BJ (cell line): ENCODE measurements at regions not wholly inside any gene's neighbourhood (a gene's known extent, or its start where the extent isn't known, plus 50 kb on each side); places are given as distances from the start of the nearest gene placed in this dataset.
"Not testable (repeated sequence)": the region's sequence is repeated elsewhere in the genome, so short reads cannot be mapped to it uniquely, and the experiment has no call there.

ENCODE experiments used
- CTCF ChIA-PET: fragments of 350-600 bp; formaldehyde crosslinking; extraction: SDS; loops from one replicate; lab custom pipeline; 2021; ENCODE audit warnings: antibody characterized with exemption, inconsistent platforms; lab: Yijun Ruan, JAX
- POLR2A ChIA-PET: fragments of 300-600 bp; sonication (Branson Sonifier 250); formaldehyde crosslinking; extraction: SDS; loops from one replicate; lab custom pipeline; 2021; ENCODE audit warnings: antibody characterized with exemption; lab: Charles Lee
- DNase-seq: peaks from one replicate; pipeline ENCODE4 v3.0.0-alpha.2; 2011; ENCODE audit warnings: low read depth
- H3K27me3 ChIP-seq: 2 replicates; pipeline ENCODE4 v1.6.0; 2011; ENCODE audit warnings: low read length; ENCODE audit not compliant: control insufficient read depth, insufficient read depth
- H3K36me3 ChIP-seq: 2 replicates; pipeline ENCODE4 v1.5.1; 2011; ENCODE audit warnings: low read length; ENCODE audit not compliant: control insufficient read depth, insufficient read depth
- H3K4me3 ChIP-seq: 2 replicates; pipeline ENCODE4 v1.5.1; 2011; ENCODE audit warnings: low read depth, mild to moderate bottlenecking, control low read depth, low read length
- TF ChIP-seq, protein P1 (sequence below): IDR thresholded peaks from 2 replicates; pipeline ENCODE4 v1.5.1; 2011; ENCODE audit warnings: low read depth, mild to moderate bottlenecking, control low read depth, inconsistent platforms, low read length, moderate library complexity; ENCODE audit not compliant: insufficient read depth

DNA sequence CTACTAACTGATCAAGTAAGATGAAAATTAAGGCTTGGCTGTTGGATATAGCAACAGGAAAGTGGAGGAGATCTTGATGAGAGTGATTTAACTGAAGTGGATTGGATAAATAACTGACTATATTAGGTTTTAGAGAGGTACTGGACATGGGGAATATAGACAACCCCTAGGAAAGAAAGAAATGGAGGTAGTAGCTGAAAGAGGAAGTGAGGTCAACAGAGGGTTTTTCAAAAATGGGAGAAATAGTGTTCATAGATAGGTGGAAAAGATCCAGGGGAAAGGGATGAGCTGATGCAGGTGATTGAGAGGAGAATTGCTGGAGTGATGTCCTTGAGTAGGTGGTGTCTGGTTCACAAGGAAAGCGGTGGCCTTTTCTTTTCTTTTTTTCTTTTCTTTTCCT lies 69.9 kb upstream of the PSME4 start:
- CTCF ChIA-PET = no interaction called here
- POLR2A ChIA-PET = no interaction called here

DNA sequence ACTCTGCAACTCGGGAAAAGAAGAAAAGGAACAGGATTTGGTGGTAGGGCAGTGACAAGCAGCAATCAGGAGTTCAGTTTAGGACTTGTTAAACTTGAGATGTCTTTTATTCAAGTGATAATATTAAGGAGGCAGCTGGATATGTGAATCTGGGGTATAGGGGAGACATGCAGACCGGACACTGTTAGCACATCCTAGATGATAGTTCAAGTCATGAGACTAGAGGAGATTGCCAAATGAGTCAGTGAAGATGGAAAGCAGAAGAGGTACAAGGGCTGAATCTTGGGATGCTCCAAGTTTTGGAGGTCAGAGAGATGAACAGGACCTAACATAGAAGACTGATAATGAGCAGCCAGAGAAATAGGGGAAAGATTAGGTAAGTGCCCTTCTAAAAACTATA lies 69.5 kb upstream of the PSME4 start:
- TF ChIP-seq, protein P1, sequence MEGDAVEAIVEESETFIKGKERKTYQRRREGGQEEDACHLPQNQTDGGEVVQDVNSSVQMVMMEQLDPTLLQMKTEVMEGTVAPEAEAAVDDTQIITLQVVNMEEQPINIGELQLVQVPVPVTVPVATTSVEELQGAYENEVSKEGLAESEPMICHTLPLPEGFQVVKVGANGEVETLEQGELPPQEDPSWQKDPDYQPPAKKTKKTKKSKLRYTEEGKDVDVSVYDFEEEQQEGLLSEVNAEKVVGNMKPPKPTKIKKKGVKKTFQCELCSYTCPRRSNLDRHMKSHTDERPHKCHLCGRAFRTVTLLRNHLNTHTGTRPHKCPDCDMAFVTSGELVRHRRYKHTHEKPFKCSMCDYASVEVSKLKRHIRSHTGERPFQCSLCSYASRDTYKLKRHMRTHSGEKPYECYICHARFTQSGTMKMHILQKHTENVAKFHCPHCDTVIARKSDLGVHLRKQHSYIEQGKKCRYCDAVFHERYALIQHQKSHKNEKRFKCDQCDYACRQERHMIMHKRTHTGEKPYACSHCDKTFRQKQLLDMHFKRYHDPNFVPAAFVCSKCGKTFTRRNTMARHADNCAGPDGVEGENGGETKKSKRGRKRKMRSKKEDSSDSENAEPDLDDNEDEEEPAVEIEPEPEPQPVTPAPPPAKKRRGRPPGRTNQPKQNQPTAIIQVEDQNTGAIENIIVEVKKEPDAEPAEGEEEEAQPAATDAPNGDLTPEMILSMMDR = no peak

More for the DNA sequence above, 69.9 kb upstream of the PSME4 start:
- no peak for DNase-seq
- no peak overlapping the region for H3K4me3 ChIP-seq
- no peaks in the 10 kb centered on the region; the same call in 1 of the 2 replicates for H3K36me3 ChIP-seq
- TF ChIP-seq, protein P1 = no peak
- no peaks in the 10 kb centered on the region for H3K27me3 ChIP-seq

DNA sequence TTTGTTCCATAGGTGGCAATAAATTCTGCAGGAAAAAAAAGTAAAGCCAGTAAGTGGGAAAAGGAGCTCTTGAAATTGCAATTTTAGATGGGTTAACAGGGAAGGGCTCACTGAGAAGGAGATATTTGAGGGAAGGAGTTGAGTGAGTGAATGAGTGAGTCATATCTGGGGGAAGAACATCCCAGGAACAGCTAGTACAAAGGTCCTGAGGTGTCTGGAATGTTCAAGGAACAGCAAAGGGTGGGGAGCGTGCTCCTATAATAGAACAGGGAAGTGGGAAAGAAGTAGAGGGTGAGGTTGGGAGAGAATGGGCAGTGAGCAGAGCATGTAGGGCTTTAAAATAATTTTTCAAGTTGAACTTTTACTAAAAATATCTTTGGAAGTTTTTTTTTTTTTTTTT lies 68.0 kb upstream of the PSME4 start:
- ChIA-PET POLR2A (no interaction called here), CTCF (interaction anchor here (0.7 to 1.5 kb wide), 3 partner anchors 9 to 68 kb away, joined by 3 to 4 read pairs (median 3); no protein-coding TSS in a partner anchor)
- H3K27me3 ChIP-seq = no peaks in the 10 kb centered on the region
- TF ChIP-seq, protein P1 = no peak
- H3K36me3 ChIP-seq = no peaks in the 10 kb centered on the region; the same call in 1 of the 2 replicates
- no peak for DNase-seq
- H3K4me3 ChIP-seq = no peak overlapping the region

More for the DNA sequence above, 69.5 kb upstream of the PSME4 start:
- ChIA-PET CTCF (interaction anchor here (1.0 kb wide), 1 partner anchor 11 kb away, joined by 3 read pairs; no protein-coding TSS in a partner anchor), POLR2A (no interaction called here)
- Histone ChIP-seq H3K36me3 (no peaks in the 10 kb centered on the region; the same call in 1 of the 2 replicates), H3K27me3 (no peaks in the 10 kb centered on the region), H3K4me3 (no peak overlapping the region)
- no peak for DNase-seq

DNA sequence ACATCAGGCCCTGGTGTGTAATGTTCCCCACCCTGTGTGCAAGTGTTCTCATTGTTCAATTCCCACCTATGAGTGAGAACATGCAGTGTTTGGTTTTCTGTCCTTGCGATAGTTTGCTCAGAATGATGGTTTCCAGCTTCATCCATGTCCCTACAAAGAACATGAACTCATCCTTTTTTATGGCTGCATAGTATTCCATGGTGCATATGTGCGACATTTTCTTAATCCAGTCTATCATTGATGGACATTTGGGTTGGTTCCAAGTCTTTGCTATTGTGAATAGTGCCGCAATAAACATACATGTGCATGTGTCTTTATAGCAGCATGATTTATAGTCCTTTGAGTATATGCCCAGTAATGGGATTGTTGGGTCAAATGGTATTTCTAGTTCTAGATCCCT lies 60.5 kb upstream of the PSME4 start:
- H3K36me3 ChIP-seq, CTCF ChIA-PET, POLR2A ChIA-PET, H3K4me3 ChIP-seq, DNase-seq, H3K27me3 ChIP-seq: not testable (repeated sequence)

DNA sequence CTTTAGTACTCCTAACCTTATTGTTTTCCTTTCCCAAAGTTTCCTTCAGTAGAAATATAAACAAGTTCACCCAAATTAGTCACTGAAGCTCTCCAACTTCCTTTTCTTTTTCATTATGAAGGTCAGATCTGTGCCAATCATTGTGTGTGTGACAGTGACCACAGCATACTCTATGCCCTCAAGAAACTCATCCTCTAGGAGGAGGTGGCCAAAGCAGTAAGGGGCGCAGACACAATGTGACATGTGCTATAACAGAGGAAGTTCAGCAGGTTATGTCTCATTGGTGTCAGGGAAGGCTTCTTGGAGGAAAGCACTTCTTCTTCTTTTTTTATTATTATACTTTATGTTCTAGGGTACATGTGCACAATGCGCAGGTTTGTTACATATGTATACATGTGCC lies 60.0 kb upstream of the PSME4 start:
- DNase-seq = no peak
- TF ChIP-seq, protein P1 = no peak
- no peak overlapping the region for H3K4me3 ChIP-seq
- POLR2A ChIA-PET = no interaction called here
- H3K27me3 ChIP-seq = no peaks in the 10 kb centered on the region
- CTCF ChIA-PET = interaction anchor here (1.2 kb wide), 1 partner anchor 8 kb away, joined by 3 read pairs; no protein-coding TSS in a partner anchor
- no peaks in the 10 kb centered on the region for H3K36me3 ChIP-seq

DNA sequence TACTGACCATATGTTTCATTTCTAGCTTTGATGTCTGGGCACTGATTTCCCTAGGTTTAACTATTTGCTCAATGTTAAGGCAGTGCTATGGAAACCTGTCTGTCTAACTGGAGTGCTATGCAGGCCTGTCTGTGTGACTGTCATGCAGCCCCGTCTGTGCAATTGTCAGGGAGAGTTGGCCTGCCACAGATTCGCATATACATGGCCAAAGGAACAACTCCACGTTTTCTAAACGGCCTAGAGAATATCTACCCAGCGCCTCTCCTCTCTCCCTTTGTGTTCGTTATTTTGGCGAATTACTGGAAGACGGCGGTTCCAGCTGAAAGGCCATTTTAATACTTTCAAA lies 59.6 kb upstream of the PSME4 start:
- no peak for DNase-seq
- no peaks in the 10 kb centered on the region for H3K36me3 ChIP-seq
- TF ChIP-seq, protein P1 = no peak
- CTCF ChIA-PET = interaction anchor here (1.2 kb wide), 1 partner anchor 9 kb away, joined by 3 read pairs; no protein-coding TSS in a partner anchor
- POLR2A ChIA-PET = no interaction called here
- H3K27me3 ChIP-seq = no peaks in the 10 kb centered on the region
- no peak overlapping the region for H3K4me3 ChIP-seq
